Coronary artery (tissue), 2 donors: ENCODE measurements at regions not wholly inside any gene's neighbourhood (a gene's known extent, or its start where the extent isn't known, plus 50 kb on each side); places are given as distances from the start of the nearest gene placed in this dataset.

Experiments used
- DNase-seq: peaks from one replicate; pipeline ENCODE4 v3.0.0-alpha.2; 2017; ENCODE audit warnings: low spot score
- H3K27ac ChIP-seq, 2 donors: fragments of 200-600 bp; sonication (generic); one replicate each; pipeline ENCODE4 v1.5.1; 2016 to 2019
- H3K4me3 ChIP-seq: fragments of 200-600 bp; sonication (generic); 2 replicates; pipeline ENCODE4 v1.5.1; 2016; ENCODE audit warnings: mild to moderate bottlenecking, moderate library complexity
- TF ChIP-seq, protein P1 (sequence below): fragments of 200-600 bp; sonication (generic); IDR thresholded peaks from one replicate; pipeline ENCODE4 v1.5.1; 2019; ENCODE audit warnings: antibody characterized with exemption

GRCh38 chr3:165545059-165545458 is 292.2 kb downstream of the BCHE start:
- no peak overlapping the region for H3K27ac ChIP-seq
- no peak overlapping the region for H3K4me3 ChIP-seq
- TF ChIP-seq, protein P1, sequence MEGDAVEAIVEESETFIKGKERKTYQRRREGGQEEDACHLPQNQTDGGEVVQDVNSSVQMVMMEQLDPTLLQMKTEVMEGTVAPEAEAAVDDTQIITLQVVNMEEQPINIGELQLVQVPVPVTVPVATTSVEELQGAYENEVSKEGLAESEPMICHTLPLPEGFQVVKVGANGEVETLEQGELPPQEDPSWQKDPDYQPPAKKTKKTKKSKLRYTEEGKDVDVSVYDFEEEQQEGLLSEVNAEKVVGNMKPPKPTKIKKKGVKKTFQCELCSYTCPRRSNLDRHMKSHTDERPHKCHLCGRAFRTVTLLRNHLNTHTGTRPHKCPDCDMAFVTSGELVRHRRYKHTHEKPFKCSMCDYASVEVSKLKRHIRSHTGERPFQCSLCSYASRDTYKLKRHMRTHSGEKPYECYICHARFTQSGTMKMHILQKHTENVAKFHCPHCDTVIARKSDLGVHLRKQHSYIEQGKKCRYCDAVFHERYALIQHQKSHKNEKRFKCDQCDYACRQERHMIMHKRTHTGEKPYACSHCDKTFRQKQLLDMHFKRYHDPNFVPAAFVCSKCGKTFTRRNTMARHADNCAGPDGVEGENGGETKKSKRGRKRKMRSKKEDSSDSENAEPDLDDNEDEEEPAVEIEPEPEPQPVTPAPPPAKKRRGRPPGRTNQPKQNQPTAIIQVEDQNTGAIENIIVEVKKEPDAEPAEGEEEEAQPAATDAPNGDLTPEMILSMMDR: no peak
- DNase-seq: no peak

DNA sequence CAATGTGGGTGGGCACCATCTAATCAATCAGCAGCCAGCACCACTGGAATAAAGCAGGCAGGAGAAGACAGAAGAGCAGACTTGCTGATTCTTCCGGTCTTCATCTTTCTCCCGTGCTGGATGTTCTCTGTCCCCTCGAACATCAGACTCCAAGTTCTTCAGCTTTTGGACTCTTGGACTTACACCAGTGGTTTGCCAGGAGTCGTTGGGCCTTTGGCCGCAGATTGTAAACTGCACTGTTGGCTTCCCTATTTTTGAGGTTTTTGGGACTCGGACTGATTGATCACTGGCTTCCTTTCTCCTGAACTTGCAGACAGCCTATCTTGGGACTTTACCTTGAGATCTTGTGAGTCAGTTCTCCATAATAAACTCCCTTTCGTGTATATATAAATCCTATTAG is 292.8 kb downstream of the BCHE start:
- H3K27ac ChIP-seq: no peak overlapping the region
- no peak for DNase-seq
- TF ChIP-seq, protein P1: no peak
- H3K4me3 ChIP-seq: no peak overlapping the region

DNA sequence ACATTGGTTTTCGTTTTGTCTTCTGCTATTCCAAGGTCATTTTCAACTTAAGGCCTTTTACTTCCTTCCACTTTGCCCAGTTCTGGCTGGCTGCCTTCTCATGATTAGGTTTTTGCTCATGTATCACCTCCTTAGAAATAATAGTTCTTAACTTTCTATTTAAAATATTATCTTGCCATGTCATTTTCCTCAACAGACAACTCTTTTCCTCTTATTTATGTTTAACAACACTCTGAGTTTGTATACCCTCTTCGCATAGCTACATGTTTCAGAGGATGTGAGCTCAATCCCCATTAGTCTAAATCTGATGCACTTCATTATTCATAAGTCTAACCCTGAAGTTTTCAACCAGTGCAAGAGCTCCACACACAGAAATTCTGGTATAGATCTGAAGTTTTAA is 299.1 kb downstream of the BCHE start:
- TF ChIP-seq, protein P1: no peak
- no peak overlapping the region for H3K27ac ChIP-seq
- no peak for DNase-seq

DNA sequence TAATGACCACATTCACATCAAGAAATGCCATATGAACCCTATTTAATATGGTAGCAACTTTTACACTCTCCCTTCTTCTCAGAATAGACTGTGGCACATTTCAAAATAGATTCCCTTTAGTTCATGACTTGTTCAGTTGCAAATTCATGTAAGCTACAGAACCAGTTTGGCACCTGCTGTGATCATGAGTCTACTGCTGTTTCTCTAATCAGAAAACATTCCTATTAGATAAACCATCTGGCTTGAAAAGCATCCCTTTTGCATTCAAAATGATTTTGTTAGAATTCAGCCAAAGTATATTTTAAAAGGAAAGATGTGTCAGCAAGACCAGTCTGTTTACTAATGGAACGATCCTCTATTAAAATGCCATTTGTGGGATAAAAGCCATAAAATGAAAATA is 304.4 kb downstream of the BCHE start:
- TF ChIP-seq, protein P1: no peak
- no peak for DNase-seq
- Histone ChIP-seq H3K4me3 (no peak overlapping the region), H3K27ac (no peak overlapping the region)

More for the DNA sequence above, 299.1 kb downstream of the BCHE start:
- no peak overlapping the region for H3K4me3 ChIP-seq

GRCh38 chr3:165529451-165529850 is 307.8 kb downstream of the BCHE start:
- no peak overlapping the region for H3K4me3 ChIP-seq
- TF ChIP-seq, protein P1: no peak
- no peak for DNase-seq
- H3K27ac ChIP-seq: no peak overlapping the region

DNA sequence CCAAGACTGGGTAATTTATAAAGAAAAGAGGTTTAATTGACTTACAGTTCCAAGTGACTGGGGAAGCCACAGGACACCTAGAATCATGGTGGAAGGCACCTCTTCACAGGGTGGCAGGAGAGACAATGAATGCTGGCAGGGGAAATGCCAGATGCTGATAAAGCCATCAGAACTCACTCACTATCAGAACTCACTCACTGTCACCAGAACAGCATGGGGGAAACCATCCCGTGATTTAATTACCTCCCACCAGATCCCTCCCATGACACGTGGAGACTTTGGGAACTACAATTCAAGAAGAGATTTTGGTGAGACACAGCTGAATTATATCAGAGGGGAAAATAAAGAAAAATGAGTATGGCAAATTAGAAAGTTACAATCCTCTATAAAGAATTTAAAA is 310.9 kb downstream of the BCHE start:
- TF ChIP-seq, protein P1: no peak
- Histone ChIP-seq H3K4me3 (no peak overlapping the region), H3K27ac (no peak overlapping the region)
- DNase-seq: no peak

- TF ChIP-seq, protein P1: no peak
- Histone ChIP-seq H3K4me3 (no peak overlapping the region), H3K27ac (no peak overlapping the region)
- DNase-seq: no peak
Measured at GRCh38 chr3:165523801-165524200, 313.4 kb downstream of the BCHE start.
